ENCODE measurements at regions not wholly inside any gene's neighbourhood (a gene's known extent, or its start where the extent isn't known, plus 50 kb on each side); places are given as distances from the start of the nearest gene placed in this dataset.

DNA sequence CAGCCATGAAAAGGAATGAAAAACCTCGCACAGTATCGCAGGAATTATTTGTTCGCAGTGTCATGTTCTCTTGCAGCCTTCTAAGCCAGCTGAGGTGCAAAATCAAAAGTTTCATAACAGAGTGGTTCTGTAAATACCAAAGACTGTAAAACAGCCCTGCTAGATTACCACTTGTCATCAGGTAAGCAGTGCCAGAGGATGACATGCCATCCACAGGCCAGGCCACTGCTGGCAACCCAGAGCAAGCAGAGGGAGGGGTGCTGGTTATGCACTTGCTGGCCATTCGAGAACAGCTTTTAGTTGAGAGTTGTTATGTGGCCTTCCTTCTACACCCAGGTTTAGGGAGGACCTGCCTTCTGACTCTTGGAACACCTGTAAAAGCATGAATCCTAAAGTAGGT lies 114.3 kb upstream of the MGAT5 start:
- POLR2A ChIA-PET, result interaction anchor here (1.4 kb wide), 1 partner anchor 10 kb away, joined by 4 read pairs; no protein-coding TSS in a partner anchor
- Mint-ChIP-seq H3K9me3 (no peaks in the 10 kb centered on the region), H3K27me3 (no peaks in the 10 kb centered on the region)

DNA sequence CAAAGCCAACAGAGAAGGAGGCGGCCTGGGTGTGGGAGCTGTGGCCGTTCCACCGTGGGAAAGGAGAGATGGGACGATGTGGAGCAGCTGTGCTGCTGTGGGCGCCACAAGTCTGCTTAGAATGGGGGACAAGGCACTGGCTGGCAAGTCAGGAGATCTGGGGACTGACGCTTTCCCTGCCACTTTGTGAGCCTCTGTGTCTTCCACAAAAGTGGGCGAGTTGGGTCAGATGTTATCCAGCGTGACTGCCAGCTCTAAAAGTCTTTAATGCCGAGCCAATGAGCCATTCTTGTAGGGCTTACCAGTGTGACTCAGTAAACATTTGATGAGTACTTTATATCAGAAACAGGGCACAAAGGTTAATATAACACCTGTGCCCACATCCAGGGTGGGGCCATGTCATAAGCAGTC lies 113.6 kb upstream of the MGAT5 start:
- DNase-seq, result no peak
- POLR2A ChIA-PET, result interaction anchor here (1.4 kb wide), 1 partner anchor 9 kb away, joined by 4 read pairs; no protein-coding TSS in a partner anchor
- CTCF ChIA-PET, result interaction anchor here (1.0 to 1.3 kb wide), 3 partner anchors 13 to 106 kb away, joined by 3 to 7 read pairs (median 3); no protein-coding TSS in a partner anchor
- H3K4me1 Mint-ChIP-seq (ENCODE audit: low read depth), result peaks cover 82% of the 10 kb centered on the region
- no peak overlapping the region for H3K27ac Mint-ChIP-seq
- H3K9me3 Mint-ChIP-seq, result no peaks in the 10 kb centered on the region
- intact Hi-C loops (cut with micrococcal nuclease), result no loop called here
- no peak overlapping the region for H3K4me3 Mint-ChIP-seq
- H3K27me3 Mint-ChIP-seq, result no peaks in the 10 kb centered on the region
- H3K36me3 Mint-ChIP-seq, result peaks cover 10% of the 10 kb centered on the region

More for the DNA sequence above, 114.3 kb upstream of the MGAT5 start:
- no peak overlapping the region for H3K27ac Mint-ChIP-seq
- CTCF ChIA-PET, result interaction anchor here (1.3 kb wide), 1 partner anchor 12 kb away, joined by 7 read pairs; no protein-coding TSS in a partner anchor
- peaks cover 10% of the 10 kb centered on the region for H3K36me3 Mint-ChIP-seq
- DNase-seq, result no peak
- intact Hi-C loops (cut with micrococcal nuclease), result no loop called here
- H3K4me3 Mint-ChIP-seq, result no peak overlapping the region
- H3K4me1 Mint-ChIP-seq (ENCODE audit: low read depth), result peaks cover 80% of the 10 kb centered on the region

DNA sequence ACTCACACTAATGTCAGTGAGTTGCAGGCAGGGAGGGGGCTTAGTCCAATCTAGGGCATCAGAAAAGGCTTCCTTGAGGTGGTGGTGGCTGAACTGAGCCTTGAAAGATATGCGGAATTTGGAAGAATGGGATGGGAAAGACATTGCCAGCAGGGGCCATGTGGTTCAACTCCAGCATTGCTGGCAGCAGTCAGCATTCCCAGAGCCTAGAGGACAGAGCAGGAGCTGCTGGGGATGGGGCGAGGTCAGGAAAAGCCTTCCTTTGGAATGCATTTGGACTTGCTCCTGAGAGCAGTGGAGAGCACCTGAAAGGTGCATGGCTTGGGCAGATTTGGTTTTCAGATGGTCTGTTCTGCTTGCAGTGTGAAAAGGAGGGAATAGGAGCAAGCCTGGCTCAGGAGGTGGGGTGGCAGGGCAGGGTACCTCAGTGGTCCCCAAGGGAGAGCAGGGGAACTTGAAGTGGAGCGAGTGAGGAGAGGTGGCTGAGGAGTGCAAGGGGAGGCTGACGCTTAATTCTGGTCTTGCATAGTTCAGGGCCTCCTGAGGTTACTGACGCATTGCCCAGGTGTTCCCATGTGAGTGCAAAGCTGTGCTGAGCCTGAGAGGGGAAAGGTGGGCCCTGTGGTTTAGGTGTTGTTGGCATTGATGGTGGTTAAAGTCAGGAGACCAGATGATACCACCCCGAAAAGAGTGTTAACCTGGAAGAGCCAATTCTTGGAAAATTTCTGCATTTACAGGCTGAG lies 112.1 kb upstream of the MGAT5 start:
- H3K9me3 Mint-ChIP-seq, result no peaks in the 10 kb centered on the region
- no peak overlapping the region for H3K27ac Mint-ChIP-seq
- no peak for DNase-seq
- H3K36me3 Mint-ChIP-seq, result peaks cover 7% of the 10 kb centered on the region
- intact Hi-C loops (cut with micrococcal nuclease), result no loop called here
- ChIA-PET POLR2A (no interaction called here), CTCF (no interaction called here)
- no peak overlapping the region for H3K4me3 Mint-ChIP-seq
- no peaks in the 10 kb centered on the region for H3K27me3 Mint-ChIP-seq
- H3K4me1 Mint-ChIP-seq (ENCODE audit: low read depth), result peaks cover 87% of the 10 kb centered on the region

DNA sequence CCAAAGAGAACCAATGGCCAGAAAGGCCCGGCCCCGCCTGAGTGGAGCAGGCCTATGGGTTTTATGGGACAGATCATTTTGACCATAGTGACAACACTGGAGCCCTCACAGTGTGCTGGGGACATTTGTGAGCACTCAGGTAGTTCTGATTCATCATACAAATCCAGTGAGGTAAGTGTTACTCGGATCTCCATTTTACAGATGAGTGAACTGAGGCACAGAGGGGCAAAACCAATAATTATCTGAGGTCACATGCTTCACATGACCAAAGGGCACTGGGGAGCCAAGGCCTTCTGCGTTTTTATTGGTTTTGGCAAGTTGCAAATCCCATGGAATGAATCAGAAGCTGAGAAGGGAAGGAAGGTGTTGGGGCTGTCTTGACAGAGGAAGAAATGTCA lies 111.5 kb upstream of the MGAT5 start:
- H3K36me3 Mint-ChIP-seq, result peaks cover 7% of the 10 kb centered on the region
- H3K27ac Mint-ChIP-seq, result no peak overlapping the region
- DNase-seq, result no peak
- H3K27me3 Mint-ChIP-seq, result no peaks in the 10 kb centered on the region
- intact Hi-C loops (cut with micrococcal nuclease), result no loop called here
- peaks cover 85% of the 10 kb centered on the region for H3K4me1 Mint-ChIP-seq (ENCODE audit: low read depth)
- H3K9me3 Mint-ChIP-seq, result no peaks in the 10 kb centered on the region
- ChIA-PET POLR2A (no interaction called here), CTCF (no interaction called here)
- no peak overlapping the region for H3K4me3 Mint-ChIP-seq

DNA sequence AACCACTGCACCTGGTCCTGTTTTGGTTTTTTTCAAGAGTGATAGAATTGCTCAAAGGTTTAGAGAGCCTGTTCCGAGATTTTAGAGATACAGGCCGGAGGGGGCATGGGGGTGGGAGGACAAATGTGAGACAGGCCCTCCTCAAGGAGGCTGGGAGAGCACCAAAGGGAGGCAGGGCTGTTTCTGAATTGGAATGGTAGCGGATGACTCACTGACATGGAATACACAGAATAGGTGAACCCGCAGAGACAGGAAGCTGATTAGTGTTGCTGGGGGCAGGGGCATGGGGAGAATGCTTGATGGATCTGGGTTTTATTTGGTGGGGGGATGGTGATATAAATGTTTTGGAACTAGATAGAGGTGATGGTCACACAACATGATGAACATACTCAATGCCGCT lies 111.0 kb upstream of the MGAT5 start:
- no peaks in the 10 kb centered on the region for H3K27me3 Mint-ChIP-seq
- H3K4me3 Mint-ChIP-seq, result no peak overlapping the region
- no peak overlapping the region for H3K27ac Mint-ChIP-seq
- ChIA-PET POLR2A (no interaction called here), CTCF (no interaction called here)
- intact Hi-C loops (cut with micrococcal nuclease), result no loop called here
- no peaks in the 10 kb centered on the region for H3K9me3 Mint-ChIP-seq
- H3K4me1 Mint-ChIP-seq (ENCODE audit: low read depth), result peaks cover 84% of the 10 kb centered on the region
- H3K36me3 Mint-ChIP-seq, result peaks cover 7% of the 10 kb centered on the region
- DNase-seq, result no peak

DNA sequence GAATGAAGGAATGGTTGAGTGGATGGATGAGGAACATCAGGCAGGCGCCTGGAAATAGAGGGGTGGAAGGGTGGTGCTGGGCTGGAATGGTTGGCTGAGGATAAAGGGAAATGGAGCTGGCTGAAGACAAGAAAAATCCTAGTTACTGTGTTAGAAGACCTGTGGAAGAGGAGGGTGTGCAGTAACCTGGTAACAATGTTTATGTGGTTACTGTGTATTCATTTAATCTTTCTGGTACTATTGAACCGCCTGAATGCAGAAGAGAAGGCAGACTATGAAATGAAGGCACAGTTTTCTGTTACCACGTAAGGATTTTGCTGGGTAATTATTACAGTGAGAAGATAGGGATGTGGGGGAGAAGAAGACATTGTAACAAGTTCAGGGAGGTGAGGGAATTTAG lies 110.3 kb upstream of the MGAT5 start:
- ChIA-PET CTCF (no interaction called here), POLR2A (no interaction called here)
- Mint-ChIP-seq H3K4me3 (no peak overlapping the region), H3K4me1 (ENCODE audit: low read depth) (peaks cover 82% of the 10 kb centered on the region), H3K27me3 (no peaks in the 10 kb centered on the region), H3K36me3 (peaks cover 7% of the 10 kb centered on the region), H3K27ac (no peak overlapping the region), H3K9me3 (no peaks in the 10 kb centered on the region)
- DNase-seq, result no peak
- intact Hi-C loops (cut with micrococcal nuclease), result no loop called here

DNA sequence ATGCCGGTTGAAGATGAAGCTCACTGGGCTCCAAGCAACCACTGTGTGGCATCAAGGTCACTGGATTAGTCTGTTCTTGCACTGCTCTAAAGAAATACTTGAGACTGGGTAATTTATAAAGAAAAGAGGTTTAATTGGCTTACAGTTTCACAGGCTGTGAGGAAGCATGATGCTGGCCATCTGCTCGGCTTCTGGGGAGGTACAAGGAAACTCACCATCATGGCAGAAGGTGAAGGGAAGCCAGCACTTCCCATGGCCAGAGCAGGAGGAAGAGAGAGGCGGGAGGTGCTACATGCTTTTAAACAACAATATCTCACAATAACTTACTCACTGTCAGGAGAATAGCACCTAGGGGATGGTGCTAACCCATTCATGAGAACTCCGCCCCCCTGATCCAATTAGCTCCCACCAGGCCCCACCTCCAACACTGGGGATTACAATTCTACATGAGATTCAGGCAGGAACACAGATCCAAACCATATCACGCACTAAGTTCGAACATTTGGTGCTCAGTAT lies 109.7 kb upstream of the MGAT5 start:
- intact Hi-C loops (cut with micrococcal nuclease), result no loop called here
- ChIA-PET POLR2A (no interaction called here), CTCF (interaction anchor here (0.5 to 0.6 kb wide), 2 partner anchors 568 to 1819 kb away, joined by 3 to 5 read pairs; no protein-coding TSS in a partner anchor)
- Mint-ChIP-seq H3K4me3 (no peak overlapping the region), H3K9me3 (no peaks in the 10 kb centered on the region), H3K27me3 (no peaks in the 10 kb centered on the region), H3K36me3 (peaks cover 7% of the 10 kb centered on the region), H3K4me1 (ENCODE audit: low read depth) (peaks cover 79% of the 10 kb centered on the region), H3K27ac (no peak overlapping the region)
- no peak for DNase-seq

DNA sequence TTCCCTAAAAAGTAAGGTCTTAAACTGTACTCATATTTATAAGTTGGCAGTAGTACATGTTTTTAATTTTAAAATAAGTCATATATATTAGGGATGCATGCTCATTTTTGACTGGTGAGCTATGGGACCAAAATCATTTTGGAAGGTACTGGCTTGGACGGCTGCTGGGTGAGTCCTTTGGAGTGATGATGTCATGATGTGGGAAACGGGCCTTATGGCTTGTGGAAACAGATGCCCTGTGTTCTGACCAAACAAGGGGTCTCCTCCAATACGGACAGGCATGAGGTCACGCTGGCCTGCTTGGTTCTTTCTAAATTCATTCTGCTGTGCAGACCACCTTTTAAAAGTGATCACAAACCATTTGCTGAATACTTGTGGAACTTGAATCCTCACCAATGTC lies 109.2 kb upstream of the MGAT5 start:
- H3K4me1 Mint-ChIP-seq (ENCODE audit: low read depth), result peaks cover 78% of the 10 kb centered on the region
- no peak overlapping the region for H3K4me3 Mint-ChIP-seq
- intact Hi-C loops (cut with micrococcal nuclease), result no loop called here
- no peaks in the 10 kb centered on the region for H3K27me3 Mint-ChIP-seq
- no peak overlapping the region for H3K27ac Mint-ChIP-seq
- DNase-seq, result no peak
- CTCF ChIA-PET, result interaction anchor here (0.5 to 0.6 kb wide), 2 partner anchors 567 to 1818 kb away, joined by 3 to 5 read pairs; no protein-coding TSS in a partner anchor
- peaks cover 7% of the 10 kb centered on the region for H3K36me3 Mint-ChIP-seq
- POLR2A ChIA-PET, result no interaction called here
- H3K9me3 Mint-ChIP-seq, result no peaks in the 10 kb centered on the region

DNA sequence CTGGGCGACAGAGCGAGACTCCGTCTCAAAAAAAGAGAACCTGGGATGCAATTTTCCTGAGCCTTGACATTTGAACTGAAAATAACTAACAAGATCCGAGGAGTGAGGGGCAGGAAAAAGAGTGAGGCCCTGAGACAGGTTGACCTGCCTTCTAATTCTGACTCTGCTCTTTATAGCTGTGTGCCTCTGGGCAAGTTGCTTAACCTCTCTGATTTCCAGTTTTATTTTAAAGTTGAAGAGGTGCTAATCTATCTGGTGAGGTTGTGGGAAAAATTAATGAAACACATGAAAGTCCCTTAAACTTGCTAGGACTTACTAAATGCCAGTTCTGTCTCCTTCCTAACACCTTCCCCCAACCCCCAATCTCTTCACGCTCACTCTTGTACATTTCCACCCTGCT lies 108.4 kb upstream of the MGAT5 start:
- Mint-ChIP-seq H3K27me3 (no peaks in the 10 kb centered on the region), H3K27ac (no peak overlapping the region), H3K36me3 (peaks cover 7% of the 10 kb centered on the region), H3K4me3 (no peak overlapping the region), H3K9me3 (no peaks in the 10 kb centered on the region), H3K4me1 (ENCODE audit: low read depth) (peaks cover 74% of the 10 kb centered on the region)
- CTCF ChIA-PET, result no interaction called here
- intact Hi-C loops (cut with micrococcal nuclease), result no loop called here
- DNase-seq, result no peak
- POLR2A ChIA-PET, result no interaction called here

DNA sequence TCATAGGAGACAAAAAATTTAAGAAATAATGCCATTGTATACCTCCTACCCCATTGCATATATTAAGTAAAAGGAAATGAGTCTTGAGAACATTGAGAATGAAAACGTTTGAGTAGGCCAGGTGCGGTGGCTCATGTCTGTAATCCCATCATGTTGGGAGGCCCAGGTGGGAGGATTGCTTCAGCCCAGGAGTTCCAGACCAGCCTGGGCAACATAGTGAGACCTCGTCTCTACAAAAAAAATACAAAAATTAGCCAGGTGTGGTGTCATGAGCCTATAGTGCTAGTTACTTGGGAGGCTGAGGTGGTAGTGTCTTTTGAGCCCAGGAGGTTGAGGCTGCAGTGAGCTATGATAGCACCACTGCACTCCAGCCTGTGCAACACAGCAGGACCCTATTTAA lies 107.7 kb upstream of the MGAT5 start:
- DNase-seq, result no peak
- H3K36me3 Mint-ChIP-seq, result peaks cover 7% of the 10 kb centered on the region
- intact Hi-C loops (cut with micrococcal nuclease), result loop anchor here (2.0 kb wide), 1 partner anchor 17 kb away; no protein-coding TSS in a partner anchor
- no peak overlapping the region for H3K4me3 Mint-ChIP-seq
- H3K4me1 Mint-ChIP-seq (ENCODE audit: low read depth), result peaks cover 68% of the 10 kb centered on the region
- no peaks in the 10 kb centered on the region for H3K9me3 Mint-ChIP-seq
- ChIA-PET POLR2A (no interaction called here), CTCF (interaction anchor here (0.7 to 0.8 kb wide), 2 partner anchors 19 to 109 kb away, joined by 3 to 4 read pairs; no protein-coding TSS in a partner anchor)
- H3K27ac Mint-ChIP-seq, result no peak overlapping the region
- no peaks in the 10 kb centered on the region for H3K27me3 Mint-ChIP-seq

DNA sequence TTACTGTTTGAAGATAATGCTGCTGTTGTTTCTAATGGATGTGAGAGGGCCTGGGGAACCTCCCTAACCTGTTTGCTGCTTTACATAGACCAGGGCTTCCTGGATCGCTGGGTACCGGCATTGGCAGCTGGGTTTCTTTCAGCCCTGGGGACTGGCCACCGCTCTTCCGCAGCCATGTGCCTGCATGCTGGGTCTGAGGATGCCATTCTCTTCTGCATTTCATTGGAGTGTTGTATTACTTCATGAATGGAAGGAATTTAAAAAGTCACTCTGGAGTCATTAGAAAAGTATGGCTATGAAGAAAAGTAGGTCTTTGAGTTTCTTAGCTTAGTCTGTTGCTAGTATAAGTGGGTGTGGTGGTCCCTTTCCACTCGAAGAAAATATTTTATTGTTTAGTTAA lies 107.3 kb upstream of the MGAT5 start:
- intact Hi-C loops (cut with micrococcal nuclease), result loop anchor here (2.0 kb wide), 1 partner anchor 16 kb away; no protein-coding TSS in a partner anchor
- no peaks in the 10 kb centered on the region for H3K27me3 Mint-ChIP-seq
- no peak overlapping the region for H3K27ac Mint-ChIP-seq
- CTCF ChIA-PET, result interaction anchor here (0.7 to 0.8 kb wide), 2 partner anchors 19 to 108 kb away, joined by 3 to 4 read pairs; no protein-coding TSS in a partner anchor
- peaks cover 64% of the 10 kb centered on the region for H3K4me1 Mint-ChIP-seq (ENCODE audit: low read depth)
- H3K36me3 Mint-ChIP-seq, result peaks cover 10% of the 10 kb centered on the region
- no peak for DNase-seq
- POLR2A ChIA-PET, result no interaction called here
- H3K9me3 Mint-ChIP-seq, result no peaks in the 10 kb centered on the region
- no peak overlapping the region for H3K4me3 Mint-ChIP-seq

DNA sequence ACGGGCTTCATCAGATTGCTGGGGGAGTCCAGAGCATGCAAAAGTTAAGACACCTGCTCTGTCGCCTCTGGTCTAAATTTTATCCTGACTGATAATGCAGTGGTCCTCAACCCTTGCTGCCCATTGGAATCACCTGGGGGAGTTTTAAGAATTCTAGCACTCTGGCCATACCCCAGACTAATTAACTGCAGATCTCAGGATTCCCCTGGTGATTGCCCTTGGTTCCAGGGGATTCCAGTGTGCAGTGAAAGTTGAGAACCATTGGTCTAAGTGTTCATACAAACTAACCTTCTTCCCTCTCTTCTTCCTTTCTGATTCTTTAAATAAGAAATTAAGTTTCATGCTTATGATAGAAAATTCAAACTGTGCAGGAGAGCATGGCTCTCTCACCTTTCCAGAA lies 105.7 kb upstream of the MGAT5 start:
- Mint-ChIP-seq H3K4me1 (ENCODE audit: low read depth) (peaks cover 48% of the 10 kb centered on the region), H3K4me3 (no peak overlapping the region), H3K27me3 (no peaks in the 10 kb centered on the region), H3K36me3 (peaks cover 18% of the 10 kb centered on the region), H3K9me3 (no peaks in the 10 kb centered on the region), H3K27ac (no peak overlapping the region)
- POLR2A ChIA-PET, result no interaction called here
- intact Hi-C loops (cut with micrococcal nuclease), result no loop called here
- DNase-seq, result no peak
- CTCF ChIA-PET, result interaction anchor here (1.0 kb wide), 1 partner anchor 30 kb away, joined by 5 read pairs; no protein-coding TSS in a partner anchor
